Activated T-helper 17 cell treated with anti-CD3 and anti-CD28 coated beads, Interleukin-2, amount 50 U/mL, for 72 hours (primary cell): ENCODE measurements at regions not wholly inside any gene's neighbourhood (a gene's known extent, or its start where the extent isn't known, plus 50 kb on each side); places are given as distances from the start of the nearest gene placed in this dataset.
"Not testable (repeated sequence)": the region's sequence is repeated elsewhere in the genome, so short reads cannot be mapped to it uniquely, and the experiment has no call there.

Source experiments
- ATAC-seq: fragments of 150-1000 bp; cut with Tn5 transposase; replicated peaks from 2 replicates; pipeline ENCODE4 v1.10.0; 2021; ENCODE audit warnings: mild to moderate bottlenecking, moderate library complexity
- H3K27ac Mint-ChIP-seq: one replicate; pipeline ENCODE4 v1.8.0; 2022; ENCODE audit warnings: mixed read lengths
- H3K27me3 Mint-ChIP-seq: one replicate; pipeline ENCODE4 v1.8.0; 2022; ENCODE audit warnings: mixed read lengths
- H3K36me3 Mint-ChIP-seq: one replicate; pipeline ENCODE4 v1.8.0; 2022; ENCODE audit warnings: low read depth, mild to moderate bottlenecking, mixed read lengths
- H3K4me1 Mint-ChIP-seq: one replicate; pipeline ENCODE4 v1.8.0; 2022; ENCODE audit warnings: mixed read lengths
- H3K4me3 Mint-ChIP-seq: one replicate; pipeline ENCODE4 v1.8.0; 2022; ENCODE audit warnings: mild to moderate bottlenecking, mixed read lengths
- H3K9me3 Mint-ChIP-seq: one replicate; pipeline ENCODE4 v1.8.0; 2022; ENCODE audit warnings: mixed read lengths

DNA sequence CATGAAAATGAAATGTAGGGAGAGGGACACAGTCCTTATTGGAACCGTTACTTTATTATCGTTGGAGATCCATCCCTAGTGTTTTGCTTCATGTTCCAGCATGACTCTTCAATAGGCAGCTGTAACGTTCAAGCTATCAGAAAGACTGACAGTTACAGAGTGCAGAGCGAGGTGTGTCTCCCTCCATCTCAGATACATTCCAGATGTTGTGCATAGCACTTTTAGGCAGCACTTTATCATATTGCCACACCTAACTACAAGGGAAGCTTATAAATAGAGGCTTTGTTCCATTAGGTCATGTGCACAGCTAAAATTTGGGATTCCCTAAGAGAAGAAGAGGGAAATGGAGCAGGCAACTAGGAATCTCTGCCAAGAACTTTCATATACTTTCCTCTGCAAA lies 1009.6 kb downstream of the ROBO2 start:
- no peak for ATAC-seq
- H3K27ac Mint-ChIP-seq: no peak overlapping the region
- H3K4me3 Mint-ChIP-seq: no peak overlapping the region
- no peaks in the 10 kb centered on the region for H3K36me3 Mint-ChIP-seq
- no peaks in the 10 kb centered on the region for H3K4me1 Mint-ChIP-seq
- H3K27me3 Mint-ChIP-seq: no peaks in the 10 kb centered on the region
- peaks cover 10% of the 10 kb centered on the region for H3K9me3 Mint-ChIP-seq

DNA sequence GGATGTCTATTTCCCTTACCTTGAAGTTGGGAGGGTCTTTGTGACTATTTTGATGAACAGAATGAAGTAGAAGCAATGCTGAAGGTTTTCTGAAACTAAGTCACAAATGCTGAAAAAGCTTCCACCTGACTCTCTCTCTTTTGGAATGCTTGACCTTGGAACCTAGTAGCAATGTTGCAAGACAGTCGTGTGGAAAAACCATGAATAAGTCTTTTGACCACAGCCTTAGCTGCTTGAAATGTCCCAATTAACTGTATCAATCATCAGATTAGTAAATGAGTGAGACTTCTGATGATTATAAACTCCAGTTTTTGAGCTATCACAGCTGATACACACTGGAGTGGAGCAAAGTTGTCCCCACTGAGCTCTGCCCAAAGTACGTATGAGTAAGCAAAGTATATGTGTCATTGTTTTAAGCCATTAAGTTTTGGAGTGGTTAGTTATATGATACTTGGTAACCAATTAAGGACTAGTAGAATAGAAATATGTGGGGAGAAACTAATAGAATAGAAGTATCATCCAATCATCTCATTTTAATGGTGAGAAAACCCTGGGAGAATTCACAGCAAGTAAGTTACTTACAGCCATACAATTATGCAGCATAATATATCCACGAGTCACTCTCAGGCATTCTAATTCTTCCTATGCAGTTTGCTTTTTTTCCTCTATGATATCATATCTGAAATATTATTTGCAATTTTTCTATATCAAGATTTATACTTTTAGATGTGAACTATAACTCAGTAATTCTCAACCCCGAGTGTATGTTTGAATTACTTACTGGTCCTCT lies 1010.6 kb downstream of the ROBO2 start:
- no peak for ATAC-seq
- Mint-ChIP-seq H3K36me3 (no peaks in the 10 kb centered on the region), H3K4me3 (no peak overlapping the region), H3K27me3 (no peaks in the 10 kb centered on the region), H3K9me3 (peaks cover 12% of the 10 kb centered on the region), H3K4me1 (no peaks in the 10 kb centered on the region), H3K27ac (no peak overlapping the region)

DNA sequence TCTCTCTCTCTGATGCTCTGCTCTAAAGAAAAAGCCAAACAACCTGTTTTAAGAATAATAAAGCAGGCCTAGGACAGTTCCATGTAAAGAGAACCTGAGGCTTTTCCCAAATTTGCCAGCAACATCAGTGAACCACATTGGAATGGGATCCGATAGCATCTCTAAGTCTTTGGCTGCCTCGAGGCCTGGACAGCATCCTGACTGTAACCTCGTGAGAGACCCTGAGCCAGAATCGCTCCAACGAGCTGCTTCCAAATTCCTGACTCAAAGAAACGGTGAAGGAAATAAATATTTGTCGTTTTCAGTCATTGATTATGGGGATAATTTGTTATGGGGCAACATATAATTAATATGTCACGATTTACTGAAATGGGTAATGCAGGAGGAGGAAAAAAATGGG lies 1012.8 kb downstream of the ROBO2 start:
- Mint-ChIP-seq H3K36me3 (no peaks in the 10 kb centered on the region), H3K27ac (no peak overlapping the region), H3K27me3 (no peaks in the 10 kb centered on the region), H3K4me3 (no peak overlapping the region), H3K4me1 (no peaks in the 10 kb centered on the region), H3K9me3 (peaks cover 9% of the 10 kb centered on the region)
- ATAC-seq: no peak

DNA sequence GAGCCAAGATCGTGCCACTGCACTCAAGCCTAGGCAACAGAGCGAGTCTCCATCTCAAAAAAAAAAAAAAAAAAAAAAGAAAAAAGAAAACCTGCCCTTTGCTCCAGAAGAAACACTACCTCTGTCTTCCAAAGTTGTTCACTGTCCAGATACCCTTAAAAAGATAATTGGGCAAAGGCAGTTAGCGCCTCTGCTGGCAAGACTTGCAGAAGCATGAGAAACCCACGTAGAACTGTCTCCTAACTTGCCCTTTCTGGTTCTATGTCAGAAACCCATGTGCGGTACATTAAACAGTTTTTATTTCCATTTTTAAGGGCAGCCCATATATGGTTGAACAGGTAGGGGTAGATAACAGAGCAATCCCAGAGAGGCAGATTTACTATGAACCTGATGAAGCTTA lies 1026.4 kb downstream of the ROBO2 start:
- Mint-ChIP-seq H3K9me3 (peaks cover 9% of the 10 kb centered on the region), H3K27me3 (no peaks in the 10 kb centered on the region), H3K4me3 (no peak overlapping the region), H3K4me1 (no peaks in the 10 kb centered on the region), H3K27ac (no peak overlapping the region), H3K36me3 (no peaks in the 10 kb centered on the region)
- ATAC-seq: no peak

DNA sequence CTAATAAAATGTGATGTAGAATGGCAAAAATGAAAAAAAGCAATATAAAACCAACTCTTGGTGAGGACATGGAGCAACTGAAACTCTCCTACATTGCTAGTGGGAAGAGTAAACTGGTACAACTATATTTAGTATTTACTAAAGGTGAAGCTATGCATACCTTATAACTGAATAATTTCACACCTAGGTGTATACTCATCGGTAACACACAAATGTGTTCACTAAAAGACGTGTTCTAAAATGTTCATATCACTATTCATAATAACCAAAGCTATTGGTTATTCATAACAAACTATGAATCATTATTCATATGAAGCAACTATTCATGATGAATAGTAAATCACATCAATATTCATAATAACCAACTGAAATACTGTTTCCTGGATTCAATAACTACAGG lies 1030.3 kb downstream of the ROBO2 start:
- Mint-ChIP-seq H3K27me3 (no peaks in the 10 kb centered on the region), H3K27ac (no peak overlapping the region), H3K36me3 (no peaks in the 10 kb centered on the region), H3K4me3 (no peak overlapping the region), H3K9me3 (peaks cover 14% of the 10 kb centered on the region), H3K4me1 (no peaks in the 10 kb centered on the region)
- ATAC-seq: no peak

DNA sequence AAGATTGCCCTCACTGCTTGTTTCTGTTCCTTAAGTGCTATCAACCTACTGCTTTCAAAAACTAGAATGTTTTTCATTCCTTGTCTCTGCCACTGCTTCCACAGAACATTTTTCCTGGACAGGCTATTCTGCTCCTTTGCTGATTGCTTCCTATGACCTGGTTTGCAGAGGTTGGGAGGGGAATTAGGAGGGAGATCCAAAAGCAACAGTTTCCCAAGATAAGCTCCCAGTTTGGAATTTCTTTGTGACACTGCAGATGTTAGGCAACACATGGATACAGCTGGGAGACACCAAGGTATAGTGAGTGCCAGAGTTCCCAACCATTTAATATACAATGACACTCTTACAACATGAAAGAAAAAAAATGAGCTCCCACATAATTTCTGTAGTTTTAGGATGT lies 1036.5 kb downstream of the ROBO2 start:
- H3K36me3 Mint-ChIP-seq: no peaks in the 10 kb centered on the region
- H3K4me1 Mint-ChIP-seq: no peaks in the 10 kb centered on the region
- no peaks in the 10 kb centered on the region for H3K27me3 Mint-ChIP-seq
- H3K4me3 Mint-ChIP-seq: no peak overlapping the region
- H3K9me3 Mint-ChIP-seq: peaks cover 16% of the 10 kb centered on the region
- no peak for ATAC-seq
- H3K27ac Mint-ChIP-seq: no peak overlapping the region

DNA sequence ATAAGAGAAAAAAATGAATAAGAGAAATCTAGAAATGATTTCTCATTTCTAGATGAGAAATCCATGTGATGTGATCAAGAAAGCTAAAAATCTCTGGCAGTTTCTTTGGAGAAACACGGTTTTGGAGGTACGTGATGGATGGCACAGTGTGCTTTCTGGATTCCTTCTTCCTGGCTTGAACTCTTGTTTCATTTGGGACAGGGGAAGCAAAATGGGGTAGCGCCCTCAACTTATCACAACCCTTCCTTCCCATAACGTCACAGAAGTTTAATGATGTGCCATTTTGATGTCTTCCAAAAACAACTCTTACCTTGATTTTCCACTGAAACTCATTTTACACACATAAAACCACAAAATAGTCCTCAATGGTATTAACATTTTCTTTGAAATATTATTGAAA lies 1037.3 kb downstream of the ROBO2 start:
- ATAC-seq: no peak
- Mint-ChIP-seq H3K27me3 (no peaks in the 10 kb centered on the region), H3K9me3 (peaks cover 16% of the 10 kb centered on the region), H3K4me3 (no peak overlapping the region), H3K36me3 (no peaks in the 10 kb centered on the region), H3K27ac (no peak overlapping the region), H3K4me1 (no peaks in the 10 kb centered on the region)

DNA sequence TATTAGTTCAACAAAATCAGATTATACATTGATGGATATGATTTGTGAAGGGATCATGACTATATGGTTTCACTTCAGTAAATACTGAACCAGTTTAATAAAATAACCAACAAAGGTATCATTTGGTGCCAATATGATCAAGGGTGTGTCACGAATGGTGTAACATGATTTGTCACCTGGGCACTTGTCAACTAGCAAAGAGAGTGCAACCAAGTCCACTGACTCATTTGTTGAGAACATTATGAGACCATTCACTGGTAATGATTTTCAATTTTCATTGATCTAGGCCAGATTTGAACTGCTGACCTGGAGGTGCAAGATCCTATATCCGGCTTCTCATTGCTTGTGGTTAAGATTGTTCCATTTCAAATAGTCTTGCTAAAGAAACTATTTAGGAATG lies 1037.9 kb downstream of the ROBO2 start:
- Mint-ChIP-seq H3K27ac (no peak overlapping the region), H3K27me3 (no peaks in the 10 kb centered on the region), H3K9me3 (peaks cover 16% of the 10 kb centered on the region), H3K36me3 (no peaks in the 10 kb centered on the region), H3K4me1 (no peaks in the 10 kb centered on the region), H3K4me3 (no peak overlapping the region)
- no peak for ATAC-seq

DNA sequence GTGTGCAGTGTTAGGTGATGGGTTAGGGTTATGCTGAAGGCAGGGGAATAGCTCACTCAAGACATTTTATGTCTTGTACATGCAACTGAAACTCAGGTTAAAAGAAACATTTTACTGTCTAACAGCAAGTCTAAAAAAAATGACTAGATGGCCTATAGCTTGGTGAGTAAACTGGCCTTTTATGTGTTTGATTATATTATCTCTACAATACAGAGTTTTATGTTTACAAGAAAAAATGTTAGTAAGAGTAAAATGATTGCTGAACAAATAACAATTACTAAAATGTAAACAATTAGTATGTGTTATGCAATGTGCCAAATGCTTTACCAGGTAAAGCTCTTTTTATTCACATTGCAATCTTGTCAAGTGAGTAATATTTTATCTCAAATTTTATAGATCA lies 1039.6 kb downstream of the ROBO2 start:
- H3K27me3 Mint-ChIP-seq: no peaks in the 10 kb centered on the region
- H3K27ac Mint-ChIP-seq: no peak overlapping the region
- H3K4me1 Mint-ChIP-seq: no peaks in the 10 kb centered on the region
- peaks cover 9% of the 10 kb centered on the region for H3K9me3 Mint-ChIP-seq
- no peaks in the 10 kb centered on the region for H3K36me3 Mint-ChIP-seq
- no peak for ATAC-seq
- no peak overlapping the region for H3K4me3 Mint-ChIP-seq

DNA sequence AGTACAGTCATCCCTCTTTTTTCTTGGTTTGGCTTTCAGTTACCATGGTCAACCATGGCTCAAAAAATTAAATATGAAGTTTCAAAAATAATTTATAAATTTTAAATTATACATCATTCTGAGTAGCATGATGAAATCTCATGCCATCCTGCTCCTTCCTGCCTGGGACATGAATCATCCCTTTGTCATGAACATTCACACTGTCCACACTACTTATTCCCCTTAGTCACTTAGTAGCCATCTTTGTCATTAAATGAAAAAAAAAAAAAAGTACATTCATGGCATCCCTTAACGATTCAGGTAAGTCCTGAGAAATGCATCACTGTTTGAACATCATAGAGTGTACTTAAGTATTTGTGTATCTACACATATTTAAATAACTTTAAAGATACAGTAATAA lies 1046.3 kb downstream of the ROBO2 start:
- Mint-ChIP-seq H3K9me3 (peaks cover 9% of the 10 kb centered on the region), H3K36me3 (no peaks in the 10 kb centered on the region), H3K4me3 (no peak overlapping the region), H3K4me1 (no peaks in the 10 kb centered on the region), H3K27me3 (no peaks in the 10 kb centered on the region), H3K27ac (no peak overlapping the region)
- no peak for ATAC-seq

DNA sequence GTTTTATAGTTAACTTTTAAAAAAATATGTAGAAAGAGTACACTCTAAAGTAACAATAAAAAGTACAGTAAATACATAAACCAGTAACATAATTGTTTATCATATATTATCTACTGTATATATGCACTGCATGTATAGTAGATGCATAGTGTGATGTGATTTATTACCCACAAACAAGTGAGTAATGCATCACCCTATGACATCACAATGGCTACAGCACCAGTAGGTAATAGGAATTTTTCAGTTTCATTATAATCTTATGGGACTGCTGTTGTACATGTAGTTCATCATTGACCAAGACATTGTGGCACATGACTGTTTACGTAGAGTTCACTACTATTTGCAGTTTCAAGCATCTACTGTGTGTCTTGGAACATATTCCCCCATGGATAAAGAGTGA lies 1047.2 kb downstream of the ROBO2 start:
- no peaks in the 10 kb centered on the region for H3K36me3 Mint-ChIP-seq
- H3K4me3 Mint-ChIP-seq: no peak overlapping the region
- no peaks in the 10 kb centered on the region for H3K4me1 Mint-ChIP-seq
- no peak overlapping the region for H3K27ac Mint-ChIP-seq
- peaks cover 13% of the 10 kb centered on the region for H3K9me3 Mint-ChIP-seq
- no peak for ATAC-seq
- no peaks in the 10 kb centered on the region for H3K27me3 Mint-ChIP-seq

DNA sequence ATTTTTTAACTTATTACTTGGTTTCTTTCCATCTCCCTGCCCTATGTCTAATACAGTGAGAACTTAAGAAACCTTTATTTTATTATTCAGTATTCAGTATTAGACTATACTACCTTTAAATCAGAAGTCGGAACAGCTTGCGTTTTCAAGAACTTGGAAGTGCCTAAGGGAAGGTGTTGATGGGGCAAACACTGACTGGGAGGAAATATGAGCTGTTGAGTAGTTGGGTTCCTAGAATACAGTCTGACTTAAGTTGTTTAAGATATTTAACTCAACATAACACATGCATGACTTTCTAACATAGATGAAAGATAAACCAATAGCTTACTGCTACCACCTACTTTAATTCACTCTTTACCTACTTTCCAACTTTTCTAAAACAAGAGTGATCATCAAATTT lies 1048.1 kb downstream of the ROBO2 start:
- Mint-ChIP-seq H3K4me1 (no peaks in the 10 kb centered on the region), H3K4me3 (no peak overlapping the region), H3K36me3 (no peaks in the 10 kb centered on the region), H3K27ac (no peak overlapping the region), H3K27me3 (no peaks in the 10 kb centered on the region), H3K9me3 (peaks cover 18% of the 10 kb centered on the region)
- ATAC-seq: no peak

DNA sequence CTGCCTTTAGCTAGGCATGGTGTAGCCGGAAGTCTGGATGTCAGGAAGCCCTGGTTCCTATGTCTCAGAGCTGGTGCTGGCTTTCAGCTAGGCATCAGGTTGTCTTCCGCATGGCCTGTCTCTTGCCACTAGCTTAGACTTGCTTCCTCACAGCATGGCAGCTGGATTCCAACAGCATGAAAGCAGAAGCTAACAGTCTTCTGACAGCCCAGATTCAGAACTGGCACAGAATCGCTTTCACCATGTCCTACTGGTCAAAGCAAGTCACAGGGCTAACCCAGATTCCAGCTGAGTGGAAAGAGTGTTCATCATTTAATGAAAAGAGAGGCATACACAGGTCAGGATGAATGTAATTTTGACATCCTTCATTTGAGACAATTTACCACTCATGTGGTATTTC lies 1050.5 kb downstream of the ROBO2 start:
- peaks cover 30% of the 10 kb centered on the region for H3K9me3 Mint-ChIP-seq
- H3K36me3 Mint-ChIP-seq: no peaks in the 10 kb centered on the region
- H3K4me1 Mint-ChIP-seq: no peaks in the 10 kb centered on the region
- ATAC-seq: no peak
- H3K4me3 Mint-ChIP-seq: no peak overlapping the region
- H3K27ac Mint-ChIP-seq: no peak overlapping the region
- no peaks in the 10 kb centered on the region for H3K27me3 Mint-ChIP-seq

DNA sequence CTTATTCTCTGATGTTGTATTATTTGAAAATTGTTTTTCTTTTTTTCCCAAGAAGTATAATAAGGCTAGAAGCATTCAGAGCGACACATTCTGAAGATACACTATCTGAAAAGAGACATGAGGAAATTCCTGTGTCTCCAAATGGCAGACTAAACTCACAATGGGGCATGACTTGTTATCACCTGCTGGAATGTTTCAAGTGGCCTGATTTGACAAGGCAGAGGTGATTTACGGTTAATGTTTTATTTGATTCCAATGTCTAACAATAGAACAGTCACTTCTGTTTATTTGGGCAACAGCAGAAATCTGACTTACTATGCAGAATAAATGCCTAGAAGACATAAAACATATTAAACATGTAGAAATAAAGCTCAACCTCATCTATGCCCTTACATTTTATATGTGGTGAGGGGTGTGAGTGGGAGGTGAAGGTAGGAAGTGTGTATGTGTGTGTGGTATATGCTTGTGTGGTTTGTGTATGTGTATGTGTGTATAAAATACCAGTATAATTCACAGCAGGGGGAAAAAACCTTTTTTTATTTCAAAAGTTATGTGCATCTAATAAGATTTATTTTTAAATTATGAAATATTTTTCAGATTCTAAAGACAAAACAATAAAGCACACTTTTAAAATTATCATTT lies 1051.7 kb downstream of the ROBO2 start:
- Mint-ChIP-seq H3K27me3 (no peaks in the 10 kb centered on the region), H3K4me3 (no peak overlapping the region), H3K36me3 (no peaks in the 10 kb centered on the region), H3K9me3 (peaks cover 30% of the 10 kb centered on the region), H3K4me1 (no peaks in the 10 kb centered on the region), H3K27ac (no peak overlapping the region)
- ATAC-seq: no peak

DNA sequence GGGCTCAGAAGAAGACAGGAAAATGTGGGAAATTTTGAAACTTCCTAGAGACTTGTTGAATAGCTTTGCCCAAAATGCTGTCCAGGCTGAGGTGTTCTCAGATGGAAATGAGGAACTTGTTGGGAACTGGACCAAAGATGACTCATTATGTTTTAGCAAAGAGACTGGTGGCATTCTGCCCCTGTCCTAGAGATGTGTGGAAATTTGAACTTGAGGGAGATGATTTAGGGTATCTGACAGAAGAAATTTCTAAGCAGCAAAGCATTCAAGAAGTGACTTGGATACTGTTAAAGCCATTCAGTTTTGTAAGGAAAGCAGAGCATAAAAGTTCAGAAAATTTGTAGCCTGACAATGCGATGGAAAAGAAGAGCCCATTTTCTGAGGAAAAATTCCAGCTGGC lies 1052.7 kb downstream of the ROBO2 start:
- H3K9me3 Mint-ChIP-seq: peaks cover 27% of the 10 kb centered on the region
- not testable (repeated sequence) for H3K36me3 Mint-ChIP-seq, ATAC-seq, H3K27ac Mint-ChIP-seq, H3K4me3 Mint-ChIP-seq, H3K27me3 Mint-ChIP-seq, H3K4me1 Mint-ChIP-seq
